ENCODE measurements at regions not wholly inside any gene's neighbourhood (a gene's known extent, or its start where the extent isn't known, plus 50 kb on each side); places are given as distances from the start of the nearest gene placed in this dataset.

DNA sequence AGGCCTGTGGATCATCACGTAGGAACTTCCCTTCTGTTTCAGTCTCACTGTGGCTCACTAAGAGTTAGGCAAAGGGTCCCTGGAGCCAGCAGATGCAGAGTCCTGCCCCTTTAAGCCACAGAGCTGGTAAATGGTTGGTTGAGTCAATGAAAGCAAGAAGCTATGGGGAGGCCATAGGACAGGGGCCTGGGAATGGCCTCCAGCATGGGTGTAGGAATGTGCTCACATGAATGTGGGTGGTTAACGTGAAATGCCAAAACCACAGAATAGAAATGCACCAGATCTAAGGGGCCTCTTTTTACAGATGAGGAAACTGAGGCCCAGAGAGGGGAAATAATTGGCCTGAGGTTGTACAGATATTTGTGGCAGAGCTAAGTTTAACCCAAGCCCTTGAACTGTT, 150.3 kb downstream of the TLE3 start:
- Histone ChIP-seq H3K36me3 (no peaks in the 10 kb centered on the region), H3K4me1 (ENCODE audit: insufficient read depth) (no peaks in the 10 kb centered on the region), H3K27ac (no peak overlapping the region), H3K4me3 (no peak overlapping the region), H3K27me3 (no peaks in the 10 kb centered on the region), H3K9me3 (no peaks in the 10 kb centered on the region)
- TF ChIP-seq, protein P1, sequence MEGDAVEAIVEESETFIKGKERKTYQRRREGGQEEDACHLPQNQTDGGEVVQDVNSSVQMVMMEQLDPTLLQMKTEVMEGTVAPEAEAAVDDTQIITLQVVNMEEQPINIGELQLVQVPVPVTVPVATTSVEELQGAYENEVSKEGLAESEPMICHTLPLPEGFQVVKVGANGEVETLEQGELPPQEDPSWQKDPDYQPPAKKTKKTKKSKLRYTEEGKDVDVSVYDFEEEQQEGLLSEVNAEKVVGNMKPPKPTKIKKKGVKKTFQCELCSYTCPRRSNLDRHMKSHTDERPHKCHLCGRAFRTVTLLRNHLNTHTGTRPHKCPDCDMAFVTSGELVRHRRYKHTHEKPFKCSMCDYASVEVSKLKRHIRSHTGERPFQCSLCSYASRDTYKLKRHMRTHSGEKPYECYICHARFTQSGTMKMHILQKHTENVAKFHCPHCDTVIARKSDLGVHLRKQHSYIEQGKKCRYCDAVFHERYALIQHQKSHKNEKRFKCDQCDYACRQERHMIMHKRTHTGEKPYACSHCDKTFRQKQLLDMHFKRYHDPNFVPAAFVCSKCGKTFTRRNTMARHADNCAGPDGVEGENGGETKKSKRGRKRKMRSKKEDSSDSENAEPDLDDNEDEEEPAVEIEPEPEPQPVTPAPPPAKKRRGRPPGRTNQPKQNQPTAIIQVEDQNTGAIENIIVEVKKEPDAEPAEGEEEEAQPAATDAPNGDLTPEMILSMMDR (IDR thresholded peaks at IDR 0.05), result no peak
- TF ChIP-seq POLR2A (IDR thresholded peaks at IDR 0.05) (no peak), EP300 (IDR thresholded peaks at IDR 0.05) (no peak)
- no peak for DNase-seq
- WGBS, 3 donors, result 80 to 91% (median 81%) methylated on average over 2 of the region's 2 CpGs
- intact Hi-C loops (cut with DNase I), result no loop called here

DNA sequence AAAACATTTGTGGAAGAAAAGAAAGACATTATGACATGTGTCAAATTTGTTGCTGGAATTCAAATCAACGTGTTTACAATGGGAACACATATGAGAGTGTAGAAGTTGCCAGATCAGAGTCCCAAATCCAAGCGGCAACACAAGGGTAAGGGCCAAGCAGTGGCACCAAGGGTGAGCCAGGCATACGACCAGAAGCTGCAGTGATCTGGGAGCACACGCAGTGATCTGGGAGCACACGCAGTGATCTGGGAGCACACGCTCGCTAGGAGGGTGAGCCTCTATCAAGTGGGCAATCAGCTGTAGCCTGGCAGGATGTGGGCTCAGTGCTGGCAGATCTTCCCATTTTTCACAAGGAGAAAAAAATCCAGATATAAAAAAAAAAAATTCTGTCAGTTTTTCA, 148.2 kb downstream of the TLE3 start:
- Histone ChIP-seq H3K36me3 (no peaks in the 10 kb centered on the region), H3K4me3 (no peak overlapping the region), H3K27me3 (no peaks in the 10 kb centered on the region), H3K9me3 (no peaks in the 10 kb centered on the region), H3K4me1 (ENCODE audit: insufficient read depth) (no peaks in the 10 kb centered on the region), H3K27ac (no peak overlapping the region)
- DNase-seq, result no peak
- intact Hi-C loops (cut with DNase I), result no loop called here
- WGBS, 3 donors, result 83 to 89% (median 84%) methylated on average over 7 of the region's 7 CpGs
- TF ChIP-seq POLR2A (IDR thresholded peaks at IDR 0.05) (no peak), EP300 (IDR thresholded peaks at IDR 0.05) (no peak)
- TF ChIP-seq, protein P1 (IDR thresholded peaks at IDR 0.05), result no peak

DNA sequence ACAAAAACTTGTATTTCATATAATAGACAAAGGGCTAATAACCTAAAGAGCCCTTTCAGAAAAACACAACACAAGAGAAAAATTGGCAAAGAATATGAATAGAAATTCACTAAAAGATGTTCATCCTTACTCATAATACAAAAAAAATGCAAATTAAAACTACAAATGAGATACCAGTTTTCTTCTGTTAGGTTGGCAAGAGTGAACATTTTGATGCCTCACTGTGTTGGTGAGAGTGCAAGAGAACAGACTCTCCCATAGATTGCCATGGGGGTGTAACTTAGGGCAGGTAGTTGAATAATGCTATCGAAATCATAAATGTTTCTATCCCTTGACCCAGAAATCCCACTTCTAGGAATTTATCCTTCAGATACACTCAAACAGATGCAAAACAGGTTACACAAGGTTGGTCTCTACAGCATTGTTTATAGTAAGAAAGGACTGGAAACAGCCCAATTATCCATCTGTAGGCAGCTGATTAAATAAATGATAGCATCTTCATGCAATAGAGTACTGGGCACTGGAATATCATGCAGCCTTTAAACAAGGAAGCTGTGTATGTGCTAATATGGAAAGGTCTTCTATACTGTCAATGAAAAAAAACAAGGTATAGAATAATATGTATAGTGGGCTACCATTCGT, 146.3 kb downstream of the TLE3 start:
- TF ChIP-seq EP300 (IDR thresholded peaks at IDR 0.05), result no peak
- no peak for TF ChIP-seq POLR2A (IDR thresholded peaks at IDR 0.05)
- TF ChIP-seq, protein P1 (IDR thresholded peaks at IDR 0.05), result no peak
- intact Hi-C loops (cut with DNase I), result no loop called here
- Histone ChIP-seq H3K4me1 (ENCODE audit: insufficient read depth) (no peaks in the 10 kb centered on the region), H3K27ac (no peak overlapping the region), H3K4me3 (no peak overlapping the region), H3K9me3 (no peaks in the 10 kb centered on the region), H3K27me3 (no peaks in the 10 kb centered on the region), H3K36me3 (no peaks in the 10 kb centered on the region)
- WGBS, 3 donors, result 74 to 88% (median 79%) methylated on average over 2 of the region's 2 CpGs
- DNase-seq, result no peak

DNA sequence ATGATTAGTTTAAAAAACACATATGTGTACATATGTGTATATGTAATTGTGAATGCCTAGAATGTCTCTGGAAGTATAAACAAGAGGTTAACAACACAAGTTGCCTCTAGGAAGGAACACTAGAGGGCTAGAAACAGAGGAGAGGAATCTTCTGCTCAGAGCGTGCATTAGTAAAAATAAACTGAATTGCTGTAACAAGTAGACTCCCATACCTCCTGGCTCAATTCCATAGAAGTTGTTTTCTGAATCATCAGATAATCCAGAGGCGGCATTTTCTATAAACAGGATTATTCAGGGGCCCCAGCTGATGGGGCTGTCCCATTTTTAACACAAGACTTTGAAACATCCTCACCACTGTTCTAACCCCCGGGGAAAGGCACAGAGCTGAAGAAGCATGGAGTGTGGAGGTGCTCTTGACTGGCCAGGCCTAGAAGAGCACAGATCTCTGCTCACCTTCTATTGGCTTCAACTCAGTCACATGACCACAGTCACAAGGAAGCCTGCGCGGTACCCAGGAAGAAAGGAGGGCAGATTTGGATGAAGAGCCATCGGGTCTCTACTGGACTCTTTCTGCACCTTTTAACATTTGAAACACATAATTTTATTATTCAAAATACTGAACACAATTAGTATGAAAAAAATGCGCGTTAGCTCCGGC, 145.7 kb downstream of the TLE3 start:
- DNase-seq, result no peak

More for the DNA sequence above, 145.7 kb downstream of the TLE3 start:
- intact Hi-C loops (cut with DNase I), result no loop called here
- Histone ChIP-seq H3K27me3 (no peaks in the 10 kb centered on the region), H3K4me3 (no peak overlapping the region), H3K4me1 (ENCODE audit: insufficient read depth) (no peaks in the 10 kb centered on the region), H3K36me3 (no peaks in the 10 kb centered on the region), H3K27ac (no peak overlapping the region), H3K9me3 (no peaks in the 10 kb centered on the region)
- WGBS, 3 donors, result 77 to 81% (median 79%) methylated on average over 9 of the region's 9 CpGs
- TF ChIP-seq EP300 (IDR thresholded peaks at IDR 0.05), result no peak
- TF ChIP-seq, protein P1 (IDR thresholded peaks at IDR 0.05), result no peak
- TF ChIP-seq POLR2A (IDR thresholded peaks at IDR 0.05), result no peak
